Stomach (tissue), 4 donors: ENCODE measurements at regions not wholly inside any gene's neighbourhood (a gene's known extent, or its start where the extent isn't known, plus 50 kb on each side); places are given as distances from the start of the nearest gene placed in this dataset.

Experiments
- EP300 ChIP-seq: sonication (generic); formaldehyde crosslinking; IDR thresholded peaks from one replicate; pipeline ENCODE4 v1.6.1; 2017; ENCODE audit warnings: antibody characterized with exemption
- POLR2A ChIP-seq, 4 donors: fragments of 450-650 bp; IDR thresholded peaks; one replicate each; pipeline ENCODE4 v1.6.1; 2016; ENCODE audit warnings: antibody characterized with exemption in 4 of 4, control low read depth in 2 of 4, mild to moderate bottlenecking in 1 of 4, moderate library complexity in 1 of 4
- POLR2AphosphoS5 ChIP-seq, 3 donors: sonication (generic); formaldehyde crosslinking; IDR thresholded peaks; one replicate each; pipeline ENCODE4 v1.6.1; 2016; ENCODE audit warnings: antibody characterized with exemption in 3 of 3
- TF ChIP-seq, protein P1 (sequence below), 7 experiments: fragments of 450-650 bp in 4 of 7; fragments of 200-600 bp in 3 of 7; sonication (generic) in 3 of 7; IDR thresholded peaks; one replicate each; pipeline ENCODE4 v1.5.1; 2016 to 2019; ENCODE audit warnings: antibody characterized with exemption in 7 of 7, control low read depth in 2 of 7, mild to moderate bottlenecking in 1 of 7

DNA sequence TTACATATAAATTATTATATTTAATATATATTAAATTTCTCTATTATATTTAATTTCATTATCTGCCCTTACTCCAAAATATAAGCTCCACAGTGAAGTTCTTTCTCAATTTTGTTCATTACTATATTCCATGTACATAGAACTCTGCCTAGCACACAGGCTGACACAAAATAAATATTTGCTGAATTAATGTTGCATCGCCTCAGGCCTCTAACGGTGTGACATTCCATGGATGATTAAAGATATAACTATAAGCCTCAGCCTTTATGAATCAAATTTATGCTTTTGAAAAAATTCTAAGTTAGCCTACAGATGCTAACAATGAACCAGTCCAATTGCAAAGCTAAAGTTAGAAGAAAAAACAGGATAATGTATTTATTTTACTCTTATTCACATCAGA, 1337.2 kb upstream of the NRXN1 start:
- TF ChIP-seq POLR2A (IDR thresholded peaks at IDR 0.05) (no peak), EP300 (no peak), POLR2AphosphoS5 (IDR thresholded peaks at IDR 0.05) (no peak)
- TF ChIP-seq, protein P1, sequence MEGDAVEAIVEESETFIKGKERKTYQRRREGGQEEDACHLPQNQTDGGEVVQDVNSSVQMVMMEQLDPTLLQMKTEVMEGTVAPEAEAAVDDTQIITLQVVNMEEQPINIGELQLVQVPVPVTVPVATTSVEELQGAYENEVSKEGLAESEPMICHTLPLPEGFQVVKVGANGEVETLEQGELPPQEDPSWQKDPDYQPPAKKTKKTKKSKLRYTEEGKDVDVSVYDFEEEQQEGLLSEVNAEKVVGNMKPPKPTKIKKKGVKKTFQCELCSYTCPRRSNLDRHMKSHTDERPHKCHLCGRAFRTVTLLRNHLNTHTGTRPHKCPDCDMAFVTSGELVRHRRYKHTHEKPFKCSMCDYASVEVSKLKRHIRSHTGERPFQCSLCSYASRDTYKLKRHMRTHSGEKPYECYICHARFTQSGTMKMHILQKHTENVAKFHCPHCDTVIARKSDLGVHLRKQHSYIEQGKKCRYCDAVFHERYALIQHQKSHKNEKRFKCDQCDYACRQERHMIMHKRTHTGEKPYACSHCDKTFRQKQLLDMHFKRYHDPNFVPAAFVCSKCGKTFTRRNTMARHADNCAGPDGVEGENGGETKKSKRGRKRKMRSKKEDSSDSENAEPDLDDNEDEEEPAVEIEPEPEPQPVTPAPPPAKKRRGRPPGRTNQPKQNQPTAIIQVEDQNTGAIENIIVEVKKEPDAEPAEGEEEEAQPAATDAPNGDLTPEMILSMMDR (IDR thresholded peaks at IDR 0.05), result no peak
